ENCODE measurements at regions not wholly inside any gene's neighbourhood (a gene's known extent, or its start where the extent isn't known, plus 50 kb on each side); places are given as distances from the start of the nearest gene placed in this dataset.

- DNase-seq (ENCODE audit: low read depth), result no peak
- no peak overlapping the region for H3K4me3 ChIP-seq (ENCODE audit: control insufficient read depth, low read depth, low read length)
Measured at GRCh38 chr2:38200598-38200997, 124.6 kb upstream of the CYP1B1 start.

DNA sequence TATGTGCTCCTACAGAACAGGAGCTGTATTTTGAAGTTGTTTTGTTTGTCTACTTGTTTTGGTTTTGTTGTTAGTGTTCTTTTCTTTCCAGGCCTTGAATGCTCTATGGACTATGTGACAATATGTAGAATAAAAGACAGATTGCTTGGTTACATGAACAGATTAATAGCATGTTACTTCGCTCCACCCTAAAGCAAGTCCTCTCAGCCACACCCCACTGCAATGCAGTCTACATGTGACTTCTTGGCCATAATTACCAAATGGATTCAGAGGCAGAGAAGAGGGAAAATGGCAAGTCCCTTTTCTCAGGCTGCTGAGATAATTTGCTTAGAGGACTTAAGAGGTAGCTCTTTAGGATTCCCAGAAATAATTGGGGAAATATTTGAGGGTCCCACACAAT is 123.2 kb upstream of the CYP1B1 start:
- TF ChIP-seq, protein P1, sequence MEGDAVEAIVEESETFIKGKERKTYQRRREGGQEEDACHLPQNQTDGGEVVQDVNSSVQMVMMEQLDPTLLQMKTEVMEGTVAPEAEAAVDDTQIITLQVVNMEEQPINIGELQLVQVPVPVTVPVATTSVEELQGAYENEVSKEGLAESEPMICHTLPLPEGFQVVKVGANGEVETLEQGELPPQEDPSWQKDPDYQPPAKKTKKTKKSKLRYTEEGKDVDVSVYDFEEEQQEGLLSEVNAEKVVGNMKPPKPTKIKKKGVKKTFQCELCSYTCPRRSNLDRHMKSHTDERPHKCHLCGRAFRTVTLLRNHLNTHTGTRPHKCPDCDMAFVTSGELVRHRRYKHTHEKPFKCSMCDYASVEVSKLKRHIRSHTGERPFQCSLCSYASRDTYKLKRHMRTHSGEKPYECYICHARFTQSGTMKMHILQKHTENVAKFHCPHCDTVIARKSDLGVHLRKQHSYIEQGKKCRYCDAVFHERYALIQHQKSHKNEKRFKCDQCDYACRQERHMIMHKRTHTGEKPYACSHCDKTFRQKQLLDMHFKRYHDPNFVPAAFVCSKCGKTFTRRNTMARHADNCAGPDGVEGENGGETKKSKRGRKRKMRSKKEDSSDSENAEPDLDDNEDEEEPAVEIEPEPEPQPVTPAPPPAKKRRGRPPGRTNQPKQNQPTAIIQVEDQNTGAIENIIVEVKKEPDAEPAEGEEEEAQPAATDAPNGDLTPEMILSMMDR (IDR thresholded peaks at IDR 0.05; ENCODE audit: control insufficient read depth, insufficient read depth, low read depth, low read length, missing control alignments), result no peak
- H3K4me3 ChIP-seq (ENCODE audit: control insufficient read depth, low read depth, low read length), result no peak overlapping the region
- no peak for DNase-seq (ENCODE audit: low read depth)

More at GRCh38 chr2:38200598-38200997, 124.6 kb upstream of the CYP1B1 start:
- TF ChIP-seq, protein P1 (IDR thresholded peaks at IDR 0.05; ENCODE audit: control insufficient read depth, insufficient read depth, low read depth, low read length, missing control alignments), result no peak

- TF ChIP-seq, protein P1 (IDR thresholded peaks at IDR 0.05; ENCODE audit: control insufficient read depth, insufficient read depth, low read depth, low read length, missing control alignments), result no peak
- no peak overlapping the region for H3K4me3 ChIP-seq (ENCODE audit: control insufficient read depth, low read depth, low read length)
- no peak for DNase-seq (ENCODE audit: low read depth)
Measured at GRCh38 chr2:38194751-38195150, 118.8 kb upstream of the CYP1B1 start.

DNA sequence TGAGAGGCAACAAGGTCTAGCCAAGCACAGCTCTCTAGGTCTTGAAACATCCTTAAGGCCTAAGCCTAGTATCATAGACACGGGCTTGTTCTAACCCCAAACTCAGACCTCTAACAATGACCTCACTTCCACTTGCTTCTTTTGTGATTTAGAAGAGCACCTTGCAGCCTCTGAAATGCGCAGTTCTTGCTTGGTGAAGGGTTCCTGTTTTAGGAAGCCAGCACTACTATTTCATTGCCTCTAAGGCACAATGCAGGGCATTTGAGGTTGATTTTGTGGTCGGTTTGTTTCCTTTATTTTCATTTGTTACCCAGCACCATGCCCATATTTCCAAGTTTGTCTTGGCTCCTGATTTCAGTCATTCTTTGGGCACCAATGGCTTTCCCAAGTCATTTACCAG is 117.0 kb upstream of the CYP1B1 start:
- TF ChIP-seq, protein P1 (IDR thresholded peaks at IDR 0.05; ENCODE audit: control insufficient read depth, insufficient read depth, low read depth, low read length, missing control alignments), result no peak
- H3K4me3 ChIP-seq (ENCODE audit: control insufficient read depth, low read depth, low read length), result no peak overlapping the region
- no peak for DNase-seq (ENCODE audit: low read depth)

- TF ChIP-seq, protein P1 (IDR thresholded peaks at IDR 0.05; ENCODE audit: control insufficient read depth, insufficient read depth, low read depth, low read length, missing control alignments), result no peak
- H3K4me3 ChIP-seq (ENCODE audit: control insufficient read depth, low read depth, low read length), result no peak overlapping the region
- DNase-seq (ENCODE audit: low read depth), result no peak
Measured at GRCh38 chr2:38192046-38192445, 116.1 kb upstream of the CYP1B1 start.

DNA sequence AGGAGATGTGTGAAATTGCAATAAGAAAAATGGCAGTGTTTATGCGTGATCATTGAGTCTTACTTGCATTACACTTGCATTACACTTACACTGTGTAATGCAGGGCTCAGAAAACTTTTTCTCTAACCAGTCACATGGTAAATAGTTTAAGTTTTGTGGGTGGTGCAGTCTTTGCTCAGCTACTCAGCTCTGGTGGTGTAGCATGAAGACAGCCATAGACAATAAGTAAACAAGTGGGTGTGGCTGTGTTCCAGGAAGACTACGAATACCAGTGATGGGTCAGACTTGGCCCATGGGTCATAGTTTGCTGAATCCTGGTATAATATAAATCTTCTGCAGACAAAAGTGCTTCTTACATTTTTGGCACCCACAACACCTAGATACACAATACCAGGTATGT is 115.6 kb upstream of the CYP1B1 start:
- TF ChIP-seq, protein P1 (IDR thresholded peaks at IDR 0.05; ENCODE audit: control insufficient read depth, insufficient read depth, low read depth, low read length, missing control alignments), result no peak
- no peak overlapping the region for H3K4me3 ChIP-seq (ENCODE audit: control insufficient read depth, low read depth, low read length)
- no peak for DNase-seq (ENCODE audit: low read depth)
